Loucy (cell line): ENCODE measurements at regions not wholly inside any gene's neighbourhood (a gene's known extent, or its start where the extent isn't known, plus 50 kb on each side); places are given as distances from the start of the nearest gene placed in this dataset.

Experiments
- H2AFZ ChIP-seq: fragments of 200-600 bp; sonication (generic); 2 replicates; pipeline ENCODE4 v1.6.0; 2016; ENCODE audit warnings: antibody characterized with exemption, mild to moderate bottlenecking, low read length, moderate library complexity
- H3F3A ChIP-seq: fragments of 200-600 bp; 2 replicates; pipeline ENCODE4 v1.6.0; 2016; ENCODE audit warnings: antibody characterized with exemption, low read depth, mild to moderate bottlenecking
- H3K27me3 ChIP-seq: fragments of 200-600 bp; sonication (generic); 2 replicates; pipeline ENCODE4 v1.6.1; 2014; ENCODE audit warnings: low read length, mild to moderate bottlenecking; ENCODE audit not compliant: insufficient read depth, poor library complexity, severe bottlenecking
- H3K36me3 ChIP-seq: fragments of 200-600 bp; sonication (generic); 2 replicates; pipeline ENCODE4 v1.6.1; 2016; ENCODE audit warnings: low read length; ENCODE audit not compliant: insufficient read depth
- H3K4me1 ChIP-seq: fragments of 200-600 bp; sonication (generic); 2 replicates; pipeline ENCODE4 v1.5.1; 2014; ENCODE audit warnings: low read length, mild to moderate bottlenecking; ENCODE audit not compliant: insufficient read depth, poor library complexity, severe bottlenecking
- H3K4me2 ChIP-seq: fragments of 200-600 bp; sonication (generic); 2 replicates; pipeline ENCODE4 v1.6.0; 2014; ENCODE audit warnings: antibody characterized with exemption, low read length, low read depth, mild to moderate bottlenecking; ENCODE audit not compliant: poor library complexity, severe bottlenecking
- H3K4me3 ChIP-seq: fragments of 200-600 bp; sonication (generic); 2 replicates; pipeline ENCODE4 v1.5.1; 2014; ENCODE audit warnings: low read length, mild to moderate bottlenecking, mixed read lengths; ENCODE audit not compliant: poor library complexity, severe bottlenecking
- H3K79me2 ChIP-seq: fragments of 200-600 bp; sonication (generic); 2 replicates; pipeline ENCODE4 v1.6.1; 2014; ENCODE audit warnings: low read length; ENCODE audit not compliant: insufficient read depth
- H3K9ac ChIP-seq: fragments of 200-600 bp; sonication (generic); 2 replicates; pipeline ENCODE4 v1.6.0; 2014; ENCODE audit warnings: mild to moderate bottlenecking, low read depth, low read length, moderate library complexity; ENCODE audit not compliant: poor library complexity, severe bottlenecking
- H3K9me2 ChIP-seq: fragments of 200-600 bp; sonication (generic); replicated peaks from 2 replicates; pipeline ENCODE4 v1.6.1; 2016; ENCODE audit warnings: low read depth, low read length, mixed read lengths
- H3K9me3 ChIP-seq: fragments of 200-600 bp; sonication (generic); 2 replicates; pipeline ENCODE4 v1.6.1; 2014; ENCODE audit warnings: mild to moderate bottlenecking, antibody characterized with exemption, low read length, low read depth; ENCODE audit not compliant: insufficient read depth
- H4K20me1 ChIP-seq: fragments of 200-600 bp; sonication (generic); 2 replicates; pipeline ENCODE4 v1.6.0; 2014; ENCODE audit warnings: antibody characterized with exemption, low read length, mild to moderate bottlenecking; ENCODE audit not compliant: insufficient read depth, poor library complexity, severe bottlenecking
- CTCF ChIP-seq: fragments of 200-600 bp; sonication (generic); conservative IDR thresholded peaks from 2 replicates; pipeline ENCODE4 v1.5.1; 2014; ENCODE audit warnings: mild to moderate bottlenecking, antibody characterized with exemption, low read length
- EZH2phosphoT487 ChIP-seq: fragments of 200-600 bp; IDR thresholded peaks from 2 replicates; pipeline ENCODE4 v1.6.1; 2018; ENCODE audit warnings: antibody characterized with exemption, mild to moderate bottlenecking, moderate library complexity, borderline replicate concordance

GRCh38 chr6:147831356-147831755 is 322.9 kb downstream of the SAMD5 start:
- Histone ChIP-seq H3K4me2 (no peak overlapping the region), H3F3A (no peaks in the 10 kb centered on the region), H3K27me3 (no peaks in the 10 kb centered on the region), H2AFZ (no peak overlapping the region), H3K9me2 (no peaks in the 10 kb centered on the region), H3K4me3 (no peak overlapping the region), H3K9ac (no peak overlapping the region), H3K9me3 (no peaks in the 10 kb centered on the region), H3K4me1 (peaks cover 3% of the 10 kb centered on the region), H3K36me3 (no peaks in the 10 kb centered on the region), H4K20me1 (no peaks in the 10 kb centered on the region), H3K79me2 (no peaks in the 10 kb centered on the region)
- TF ChIP-seq CTCF: no peak

GRCh38 chr6:147833607-147834006 is 325.1 kb downstream of the SAMD5 start:
- Histone ChIP-seq H3K79me2 (no peaks in the 10 kb centered on the region), H3K4me1 (peaks cover 3% of the 10 kb centered on the region), H3K4me2 (no peak overlapping the region), H3K4me3 (no peak overlapping the region), H3K9me2 (no peaks in the 10 kb centered on the region), H3K9me3 (no peaks in the 10 kb centered on the region), H3K9ac (no peak overlapping the region), H2AFZ (no peak overlapping the region), H3K27me3 (no peaks in the 10 kb centered on the region), H4K20me1 (no peaks in the 10 kb centered on the region), H3K36me3 (no peaks in the 10 kb centered on the region), H3F3A (no peaks in the 10 kb centered on the region)
- TF ChIP-seq EZH2phosphoT487 (no peak), CTCF (no peak)

- Histone ChIP-seq H3K9me2 (no peaks in the 10 kb centered on the region), H3K36me3 (no peaks in the 10 kb centered on the region), H3K9me3 (no peaks in the 10 kb centered on the region), H3K79me2 (no peaks in the 10 kb centered on the region), H3F3A (no peaks in the 10 kb centered on the region), H4K20me1 (no peaks in the 10 kb centered on the region), H2AFZ (no peak overlapping the region), H3K9ac (no peak overlapping the region), H3K4me2 (no peak overlapping the region), H3K4me3 (no peak overlapping the region), H3K27me3 (no peaks in the 10 kb centered on the region), H3K4me1 (peaks cover 3% of the 10 kb centered on the region)
- TF ChIP-seq EZH2phosphoT487 (no peak), CTCF (no peak)
These were observed 325.7 kb downstream of the SAMD5 start for GRCh38 chr6:147834084-147834776.
